Astrocyte of the cerebellum (primary cell): ENCODE measurements at regions not wholly inside any gene's neighbourhood (a gene's known extent, or its start where the extent isn't known, plus 50 kb on each side); places are given as distances from the start of the nearest gene placed in this dataset.
"Not testable (repeated sequence)": the region's sequence is repeated elsewhere in the genome, so short reads cannot be mapped to it uniquely, and the experiment has no call there.

Experiments
- DNase-seq: peaks from one replicate; pipeline ENCODE4 v3.0.0-alpha.2; 2011; ENCODE audit warnings: low read depth
- H3K4me3 ChIP-seq: 2 replicates; pipeline ENCODE4 v1.5.1; 2011; ENCODE audit warnings: mild to moderate bottlenecking, low read depth, low read length, moderate library complexity
- CTCF ChIP-seq: IDR thresholded peaks from 2 replicates; pipeline ENCODE4 v1.5.1; 2012; ENCODE audit warnings: low read length, low read depth, moderate library complexity, mild to moderate bottlenecking; ENCODE audit errors: missing control alignments
- in situ Hi-C: cut with HindIII; loops from 2 replicates; pipeline ENCODE4 v1.10.0; 2017; ENCODE audit warnings: low sequenced_read_pairs

DNA sequence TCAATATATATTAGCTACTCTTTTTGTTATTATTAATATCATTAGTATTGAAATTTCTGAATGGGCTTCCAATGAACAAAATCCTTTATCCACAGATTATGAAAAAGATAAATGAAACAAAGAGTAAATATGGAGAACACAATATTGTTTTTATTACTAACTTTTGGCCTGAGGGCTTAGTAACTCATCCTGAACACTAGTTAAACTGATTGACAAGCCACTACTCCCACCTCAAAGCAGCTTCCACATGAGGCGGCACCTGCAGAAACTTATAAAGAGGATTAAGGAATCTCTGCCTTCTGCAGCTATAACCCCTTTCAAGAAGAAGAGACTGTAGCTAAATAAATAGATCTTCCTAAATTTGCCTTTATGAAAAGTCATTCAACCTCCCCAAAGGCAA, 187.6 kb upstream of the ALG10 start:
- TF ChIP-seq CTCF: no peak
- H3K4me3 ChIP-seq: no peak overlapping the region
- in situ Hi-C loops: no loop called here
- DNase-seq: no peak

DNA sequence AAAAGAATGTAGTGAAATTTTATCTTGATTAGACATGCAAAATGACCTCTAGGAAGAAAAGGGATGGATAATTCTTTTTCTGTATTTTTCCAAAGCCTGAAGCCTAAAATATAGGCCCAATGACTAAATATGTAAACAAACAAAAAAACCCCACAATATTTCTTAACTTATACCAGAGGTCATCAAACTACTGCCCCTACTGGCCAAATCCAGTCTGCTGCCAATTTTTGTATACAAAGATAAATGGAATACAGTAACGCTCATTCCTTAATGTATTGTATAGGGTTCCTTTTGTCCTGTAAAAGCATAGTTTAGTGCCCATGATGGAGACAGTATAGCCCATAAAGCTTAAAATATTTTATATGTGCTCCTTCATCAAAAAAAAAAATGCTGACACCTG, 145.7 kb upstream of the ALG10 start:
- DNase-seq: no peak
- in situ Hi-C loops: no loop called here
- TF ChIP-seq CTCF: no peak
- H3K4me3 ChIP-seq: no peak overlapping the region

DNA sequence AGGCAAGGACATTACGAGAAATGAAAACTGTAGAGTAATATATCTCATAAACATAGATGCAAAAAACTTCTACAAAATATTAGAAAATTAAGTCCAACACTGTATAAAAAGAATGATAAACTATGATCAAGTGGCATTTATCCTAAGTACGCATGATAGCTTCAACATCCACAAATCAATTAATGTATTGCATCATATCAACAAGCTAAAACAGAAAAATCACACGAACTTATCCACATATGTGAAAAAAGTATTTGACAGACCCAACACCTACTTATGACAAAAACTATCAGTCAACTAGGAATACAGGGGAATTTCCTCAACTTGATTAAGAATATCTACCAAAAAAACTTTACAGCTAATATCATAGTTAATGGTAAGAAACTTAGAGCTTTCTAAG, 129.9 kb upstream of the ALG10 start:
- DNase-seq: no peak
- no peak overlapping the region for H3K4me3 ChIP-seq
- in situ Hi-C loops: no loop called here
- TF ChIP-seq CTCF: no peak

DNA sequence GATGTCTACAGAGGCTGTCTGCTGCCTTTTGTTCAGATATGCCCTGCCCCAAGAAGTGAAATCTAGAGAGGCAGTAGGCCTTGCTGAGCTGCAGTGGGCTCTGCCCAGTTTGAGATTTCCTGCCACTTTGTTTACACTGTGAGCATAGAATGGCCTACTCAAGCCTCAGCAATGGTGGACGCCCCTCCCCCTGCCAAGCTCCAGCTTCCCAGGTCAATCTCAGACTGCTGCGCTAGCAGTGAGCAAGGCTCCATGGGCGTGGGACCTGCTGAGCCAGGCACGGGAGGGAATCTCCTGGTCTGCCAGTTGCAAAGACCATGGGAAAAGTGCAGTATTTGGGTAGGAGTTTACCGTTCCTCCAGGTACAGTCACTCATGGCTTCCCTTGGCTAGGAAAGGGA, 101.8 kb upstream of the ALG10 start:
- H3K4me3 ChIP-seq, DNase-seq, in situ Hi-C loops: not testable (repeated sequence)

DNA sequence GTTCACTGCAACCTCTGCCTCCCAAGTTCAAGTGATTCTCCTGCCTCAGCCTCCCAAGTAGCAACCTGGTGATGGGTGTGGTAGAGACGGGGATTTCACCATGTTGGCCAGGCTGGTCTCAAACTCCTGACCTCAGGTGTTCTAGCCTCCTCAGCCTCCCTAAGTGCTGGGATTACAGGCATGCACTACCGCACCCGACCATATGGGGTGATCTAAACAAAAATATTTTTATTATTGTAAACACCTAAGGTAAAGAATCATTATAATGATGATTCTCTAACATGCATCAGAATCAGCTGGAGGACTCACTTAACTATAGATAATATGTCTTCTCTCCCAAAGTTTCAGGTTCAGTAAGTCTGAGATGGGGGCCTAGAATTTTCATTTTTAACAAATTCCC, 96.2 kb upstream of the ALG10 start:
- H3K4me3 ChIP-seq: no peak overlapping the region
- DNase-seq: no peak
- no peak for TF ChIP-seq CTCF
- in situ Hi-C loops: no loop called here

DNA sequence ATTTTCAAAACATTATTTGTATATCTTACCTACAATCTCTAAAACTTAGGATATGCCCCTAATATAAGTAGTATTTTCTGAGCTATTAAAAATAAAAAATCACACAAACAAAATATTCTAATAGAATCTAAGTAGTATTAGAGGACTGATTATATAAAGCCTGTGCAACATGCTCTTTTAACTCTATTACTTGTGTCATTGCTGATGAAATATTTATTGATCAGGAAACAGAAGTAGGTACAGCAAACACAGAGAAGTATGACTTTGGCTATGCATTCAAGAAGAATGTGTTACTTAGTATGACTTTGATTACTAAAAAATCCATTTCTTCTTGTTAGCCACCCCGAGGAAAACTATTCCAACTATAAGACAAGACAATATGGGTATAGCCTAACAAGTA, 84.6 kb upstream of the ALG10 start:
- DNase-seq, in situ Hi-C loops, H3K4me3 ChIP-seq: not testable (repeated sequence)

GRCh38 chr12:33942172-33942571, 80.1 kb upstream of the ALG10 start:
- no peak for TF ChIP-seq CTCF
- H3K4me3 ChIP-seq: no peak overlapping the region
- in situ Hi-C loops: no loop called here
- no peak for DNase-seq

- H3K4me3 ChIP-seq: no peak overlapping the region
- in situ Hi-C loops: no loop called here
- no peak for DNase-seq
- TF ChIP-seq CTCF: no peak
Measured at GRCh38 chr12:33944703-33945437, 77.4 kb upstream of the ALG10 start.
